Kasumi-1 (cell line): ENCODE measurements at regions not wholly inside any gene's neighbourhood (a gene's known extent, or its start where the extent isn't known, plus 50 kb on each side); places are given as distances from the start of the nearest gene placed in this dataset.

Source experiments
- DNase-seq, 2 experiments: peaks; one replicate each; lab custom pipeline; 2025; lab: John Stamatoyannopoulos, UW

DNA sequence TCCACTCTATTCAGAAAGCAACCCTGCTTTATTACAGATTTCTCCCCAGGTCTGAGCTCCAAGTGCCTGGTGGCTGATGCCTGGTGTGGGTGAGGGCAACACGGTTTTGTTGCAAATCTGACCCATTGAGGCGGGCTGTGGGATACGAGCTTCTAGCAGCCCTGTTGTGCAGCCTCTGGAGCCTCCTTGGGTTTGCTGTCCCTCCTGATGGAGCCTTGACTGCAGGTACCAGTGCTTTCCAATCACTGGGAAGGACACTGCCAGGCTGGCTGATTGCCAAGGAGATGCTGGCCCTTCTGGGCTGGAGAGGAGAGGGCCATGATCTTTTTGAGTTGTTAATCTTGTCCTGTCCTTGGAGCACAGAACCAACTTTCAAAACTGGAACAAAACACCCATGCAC, 151.0 kb upstream of the RGMA start:
- no peak for DNase-seq

DNA sequence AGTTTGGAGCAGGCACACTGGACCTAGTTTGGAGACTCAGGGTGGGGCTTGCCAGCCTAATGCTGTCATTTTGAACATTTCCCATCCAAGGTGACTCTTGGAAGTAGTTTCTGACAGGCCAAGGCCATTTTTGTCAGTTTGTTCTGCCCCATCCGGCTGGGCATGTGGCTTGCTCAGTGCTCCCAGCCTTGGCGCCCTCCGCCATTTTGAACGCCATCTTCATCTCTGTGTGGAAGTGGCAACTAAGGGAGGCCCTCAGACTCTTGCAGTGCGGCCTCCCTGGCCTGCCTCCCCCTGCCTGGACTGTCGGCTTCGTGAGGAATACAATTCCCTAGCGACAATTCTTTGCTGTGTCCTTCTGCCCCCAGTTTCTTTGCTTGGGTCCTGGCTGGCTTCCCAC, 150.6 kb upstream of the RGMA start:
- no peak for DNase-seq

DNA sequence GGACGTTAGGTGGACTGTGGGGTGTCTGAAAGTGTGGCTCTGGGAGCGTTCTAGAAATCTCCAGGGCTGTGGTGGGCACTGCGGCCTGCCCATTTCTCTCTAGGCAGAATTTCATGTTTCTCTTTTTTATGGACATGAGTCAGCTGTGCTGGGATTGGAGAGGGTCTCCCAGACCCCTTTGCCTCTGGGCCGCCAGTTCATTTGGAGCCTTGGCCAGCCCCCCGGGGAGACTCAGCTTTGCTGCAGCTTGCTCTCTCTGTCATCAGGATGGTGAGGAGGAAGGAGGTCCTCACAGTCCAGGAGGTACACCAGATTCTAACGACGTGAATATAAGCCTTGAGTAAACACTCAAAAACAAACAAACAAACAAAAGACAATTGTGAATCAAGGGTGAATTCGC, 149.6 kb upstream of the RGMA start:
- no peak for DNase-seq

DNA sequence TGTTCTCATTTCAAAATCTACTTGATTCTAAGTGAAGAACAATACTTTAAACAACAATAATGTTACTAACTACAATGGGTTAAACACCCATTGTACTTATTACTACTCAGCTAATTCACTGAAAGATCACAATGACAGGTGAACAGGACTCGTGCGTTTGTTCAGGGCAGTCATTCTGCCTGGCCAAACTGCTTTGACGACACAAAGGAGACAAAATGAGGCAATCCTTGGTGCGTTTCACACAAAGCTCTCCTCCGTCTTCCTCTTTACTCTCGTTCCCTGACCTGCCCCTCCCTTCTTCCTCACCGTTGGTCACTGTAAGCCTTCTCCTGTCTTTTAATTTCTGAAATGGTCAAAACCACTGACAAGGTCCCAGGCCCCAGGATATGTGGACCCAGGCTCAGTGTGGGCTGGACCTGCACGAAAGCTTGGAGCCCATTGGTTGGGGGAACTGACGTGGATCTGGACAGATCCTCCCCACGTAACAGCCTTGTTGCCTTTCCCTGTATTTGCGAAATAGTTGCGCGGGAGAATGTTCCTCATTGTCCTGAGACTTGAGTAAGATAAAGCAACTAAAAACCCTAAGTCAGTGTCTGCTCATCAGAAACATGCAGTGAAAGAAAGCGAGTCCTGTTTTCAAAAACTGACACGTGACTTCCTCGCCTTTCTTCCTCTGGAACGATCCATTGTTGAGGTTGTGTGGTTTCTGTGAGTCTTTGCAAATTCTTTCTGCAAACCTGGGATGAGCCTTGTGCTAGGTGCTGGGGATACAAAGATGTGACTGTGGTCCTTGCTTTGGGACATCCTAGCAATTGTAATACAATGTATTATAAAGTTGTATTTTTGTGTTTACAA, 147.1 kb upstream of the RGMA start:
- DNase-seq: no peak

DNA sequence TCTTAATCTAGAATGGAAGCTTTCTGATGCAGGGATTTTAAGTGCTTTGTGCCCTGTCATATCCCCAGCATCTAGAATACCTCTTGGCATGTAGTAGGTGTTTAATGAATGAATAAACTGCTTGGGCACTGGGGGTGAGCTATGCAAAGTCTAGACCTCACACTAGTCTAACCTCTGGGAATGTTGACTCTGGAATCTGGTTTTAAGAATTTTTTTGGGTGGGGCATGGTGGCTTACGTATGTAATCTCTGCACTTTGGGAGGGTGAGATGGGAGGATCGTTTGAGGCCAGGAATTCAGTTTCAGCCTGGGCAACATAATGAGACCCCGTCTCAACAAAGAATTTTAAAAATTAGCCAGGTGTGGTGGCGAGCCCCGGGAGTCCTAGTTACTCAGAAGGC, 146.3 kb upstream of the RGMA start:
- DNase-seq: no peak

DNA sequence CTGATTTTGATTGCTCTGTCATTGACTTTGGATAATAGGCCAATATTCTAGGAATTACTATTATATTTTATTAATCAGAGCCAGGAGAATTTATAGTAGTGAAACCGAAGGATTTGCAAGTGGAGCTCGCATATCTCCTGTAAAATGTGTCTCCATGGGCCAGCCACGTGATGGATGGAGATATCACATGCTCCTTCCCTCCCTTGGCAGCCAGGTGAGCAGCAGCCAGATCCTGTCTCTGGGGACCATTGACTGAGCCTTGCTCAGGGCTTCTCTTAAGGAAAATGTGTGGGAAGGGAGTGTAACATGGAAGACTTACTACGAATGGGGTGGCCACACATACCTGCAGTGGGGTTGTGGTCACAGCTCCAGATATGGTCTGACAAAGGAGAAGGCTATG, 144.7 kb upstream of the RGMA start:
- DNase-seq: no peak

DNA sequence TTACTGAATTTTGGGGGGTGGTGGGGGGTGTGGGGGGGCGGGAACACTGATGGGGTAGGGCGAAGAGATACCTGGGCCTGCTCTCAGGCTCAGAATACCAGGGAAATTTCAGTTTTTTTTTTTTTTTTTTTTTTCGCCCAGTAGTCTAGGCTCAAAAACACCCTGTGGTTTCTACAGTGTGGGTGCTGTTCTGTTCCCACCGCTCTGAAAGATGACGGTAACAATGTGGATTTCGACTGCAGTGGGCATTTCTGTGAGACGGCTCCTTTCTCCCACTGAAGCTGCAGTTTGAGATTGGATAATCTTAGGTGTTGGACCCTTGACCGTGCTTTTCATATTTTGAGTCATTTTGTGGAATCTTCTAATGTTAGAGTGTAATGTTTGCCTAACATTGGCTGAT, 143.8 kb upstream of the RGMA start:
- no peak for DNase-seq

DNA sequence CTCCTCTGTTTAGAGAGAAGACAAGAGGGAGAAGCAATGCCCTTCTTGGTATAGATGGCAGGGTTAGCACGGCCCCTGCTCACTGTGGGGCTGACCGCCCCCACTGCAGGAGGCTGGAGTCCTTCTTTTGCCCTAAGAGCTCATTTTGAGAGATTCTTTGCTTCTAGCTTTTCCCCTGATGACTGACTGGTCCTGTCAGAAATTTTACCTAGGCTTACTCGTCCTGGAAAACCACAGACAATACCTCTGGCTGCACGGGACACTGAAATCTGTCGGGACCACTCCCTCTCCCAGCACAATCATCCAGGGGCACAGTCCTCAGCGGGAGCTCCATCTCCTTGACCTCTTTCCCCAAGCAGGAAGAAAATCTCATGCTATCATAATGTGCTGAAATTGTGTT, 143.0 kb upstream of the RGMA start:
- no peak for DNase-seq

DNA sequence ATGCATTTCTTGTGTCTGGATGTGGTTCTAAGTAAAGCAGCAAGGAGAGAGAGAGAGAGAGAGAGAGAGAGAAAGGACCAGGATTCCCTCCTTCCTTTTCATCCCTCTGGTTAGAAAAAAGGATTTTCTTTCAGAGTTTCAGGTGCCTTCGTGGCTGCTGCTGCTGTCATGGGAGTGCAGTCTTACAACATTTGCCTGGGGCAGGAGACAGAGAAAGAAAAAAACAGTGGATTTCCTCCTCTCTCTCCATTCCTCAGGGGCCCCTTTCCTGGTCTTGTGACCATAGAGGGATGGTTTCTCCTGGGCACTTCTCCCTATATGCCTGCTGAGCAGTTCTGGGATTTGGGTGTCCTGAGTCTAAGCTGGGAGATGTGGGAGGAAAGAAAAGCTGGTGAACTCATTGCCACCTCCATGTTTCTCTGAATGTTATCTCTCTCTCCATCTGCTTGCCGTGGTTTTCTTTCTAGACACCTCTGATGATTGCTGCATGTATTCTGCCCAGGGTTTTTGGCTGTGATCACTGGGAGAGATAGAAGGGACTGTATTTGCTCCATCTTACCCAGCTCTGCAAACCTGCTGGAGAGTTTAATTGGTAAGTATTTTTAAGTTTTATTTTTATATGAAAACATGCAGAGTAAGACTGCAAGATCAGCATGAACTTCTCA, 142.4 kb upstream of the RGMA start:
- DNase-seq: no peak

DNA sequence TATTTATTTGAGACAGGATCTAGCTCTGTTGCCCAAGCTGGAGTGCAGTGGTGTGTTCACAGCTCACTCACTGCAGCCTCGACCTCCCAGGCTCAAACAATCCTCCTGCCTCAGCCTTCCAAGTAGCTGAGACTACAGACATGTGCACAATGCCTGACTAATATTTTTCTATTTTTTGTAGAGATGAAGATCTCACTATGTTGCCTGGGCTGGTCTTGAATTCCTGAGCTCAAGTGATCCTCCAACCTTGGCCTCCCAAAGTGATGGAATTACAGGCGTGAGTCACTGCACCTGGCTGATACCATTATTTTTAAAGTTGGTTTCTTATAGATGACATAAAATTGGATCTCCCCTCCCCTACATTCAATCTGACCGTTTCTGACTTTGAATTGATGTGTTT, 139.5 kb upstream of the RGMA start:
- DNase-seq: no peak

DNA sequence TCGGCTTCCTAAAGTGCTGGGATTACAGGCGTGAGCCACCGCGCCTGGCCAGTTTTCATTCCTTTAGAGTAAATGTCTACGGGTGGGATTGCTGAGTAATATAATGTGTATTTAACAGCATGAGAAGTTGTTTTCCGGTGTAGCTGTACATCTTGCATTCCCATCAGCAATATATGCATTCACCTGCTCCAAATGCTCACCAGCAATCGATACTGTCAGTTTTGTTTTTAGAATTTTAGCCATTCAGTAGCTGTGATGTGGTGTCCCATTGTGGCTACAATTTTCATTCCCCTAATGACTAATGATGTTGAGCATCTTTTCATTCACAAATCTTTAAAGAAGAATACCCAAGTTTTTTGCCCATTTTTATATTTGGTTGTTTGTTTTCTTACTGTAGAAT, 134.8 kb upstream of the RGMA start:
- DNase-seq: no peak

DNA sequence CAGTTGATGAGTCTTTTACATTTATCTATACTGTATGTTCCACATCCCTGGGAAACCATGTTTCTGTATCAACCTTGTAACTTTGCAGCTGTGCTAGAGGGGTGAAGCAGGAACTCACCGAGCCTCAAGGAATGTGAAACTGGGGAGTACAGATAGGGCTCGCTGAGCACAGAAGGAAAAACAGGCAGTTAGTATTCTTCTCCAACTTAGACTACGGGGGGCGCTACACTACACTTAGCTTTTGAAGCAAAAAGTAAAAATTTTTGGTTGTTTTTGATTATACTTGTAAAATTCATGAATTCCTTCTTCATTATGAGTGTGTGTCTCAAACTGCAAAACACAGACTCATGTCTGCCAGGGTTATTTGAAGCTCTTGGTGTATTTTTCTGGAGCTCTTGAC, 132.7 kb upstream of the RGMA start:
- DNase-seq: no peak

DNA sequence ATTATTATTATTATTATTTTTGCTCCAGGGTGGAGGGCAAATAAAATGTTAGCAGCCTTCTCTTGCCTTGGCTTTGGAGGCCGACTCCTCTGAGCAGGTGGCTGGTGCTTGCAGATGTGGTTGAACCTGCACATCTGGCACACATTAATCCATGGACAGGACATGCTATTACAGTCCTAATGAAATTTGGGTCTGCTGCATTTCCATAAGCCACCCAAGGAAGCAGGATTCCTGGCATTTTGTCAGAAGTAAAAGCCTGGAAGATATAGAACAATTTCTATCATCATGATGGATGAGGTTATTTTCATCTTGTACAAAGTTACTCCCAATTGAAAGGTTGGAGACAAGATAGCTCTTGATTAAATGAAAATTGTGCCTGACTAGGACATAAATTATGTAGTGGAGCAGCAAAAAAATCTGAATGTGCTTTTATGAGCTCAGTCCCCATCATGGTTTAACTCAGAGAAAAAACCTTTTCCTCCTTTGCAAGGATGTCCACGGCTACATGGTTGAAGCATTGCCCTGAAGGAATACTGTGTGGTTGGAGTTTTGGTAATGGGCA, 130.9 kb upstream of the RGMA start:
- DNase-seq: no peak

DNA sequence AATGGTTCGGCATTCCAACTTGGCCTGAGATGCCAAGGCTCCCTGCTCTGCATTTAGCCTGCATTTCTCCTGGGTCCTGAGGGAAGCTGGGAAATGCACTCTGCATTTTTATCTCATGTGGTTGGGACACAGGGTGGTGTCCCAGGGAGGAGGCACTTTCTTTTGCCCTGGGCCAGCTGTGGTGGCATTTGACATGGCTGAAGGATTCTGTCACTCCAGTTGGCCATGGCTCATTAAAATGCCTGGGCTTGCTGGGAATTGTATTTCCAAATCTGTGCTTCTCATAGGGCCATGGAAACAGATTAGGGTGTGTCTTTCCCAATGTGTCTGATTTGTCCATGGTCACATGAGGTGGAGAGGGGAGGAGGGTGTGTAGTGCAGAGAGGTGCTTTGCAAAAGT, 128.3 kb upstream of the RGMA start:
- no peak for DNase-seq

DNA sequence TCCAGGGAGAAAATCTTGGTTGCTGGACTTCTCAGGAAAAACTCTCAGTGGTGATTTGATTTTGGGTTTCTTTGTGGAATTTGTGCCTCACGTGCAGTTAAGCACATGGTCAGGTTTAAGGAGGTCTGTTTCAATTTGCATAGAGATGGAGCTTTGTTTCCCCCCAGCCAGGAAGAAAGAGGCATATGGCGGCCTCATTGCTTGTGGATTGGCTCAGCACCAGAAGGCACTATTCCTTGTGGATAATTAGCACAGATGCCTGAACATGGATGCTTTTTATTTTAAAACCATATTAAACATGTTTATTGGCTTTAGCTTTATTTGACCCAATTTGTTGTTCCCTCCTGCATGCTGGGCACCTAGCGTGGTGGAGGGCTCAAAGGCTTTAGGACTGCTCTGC, 125.1 kb upstream of the RGMA start:
- DNase-seq: no peak

DNA sequence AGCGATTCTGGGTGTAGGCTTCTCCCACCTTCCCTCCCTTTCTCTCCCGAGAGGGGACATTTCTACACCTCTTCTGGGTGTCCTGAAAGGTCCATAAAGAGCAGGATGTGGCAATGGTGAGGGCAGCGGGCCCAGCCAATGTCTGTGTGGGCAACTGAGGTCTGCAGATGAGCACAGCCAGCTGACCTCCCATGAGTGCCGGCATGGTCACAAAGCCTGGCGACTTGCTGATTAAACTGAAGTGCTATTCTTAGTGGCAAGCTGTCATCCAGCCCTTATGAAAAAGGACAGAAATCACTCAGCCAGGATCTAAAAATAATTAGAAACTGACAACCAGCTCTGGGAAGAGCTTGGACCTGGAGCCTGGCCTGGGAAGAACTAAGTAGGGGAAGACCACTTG, 124.3 kb upstream of the RGMA start:
- DNase-seq: no peak

DNA sequence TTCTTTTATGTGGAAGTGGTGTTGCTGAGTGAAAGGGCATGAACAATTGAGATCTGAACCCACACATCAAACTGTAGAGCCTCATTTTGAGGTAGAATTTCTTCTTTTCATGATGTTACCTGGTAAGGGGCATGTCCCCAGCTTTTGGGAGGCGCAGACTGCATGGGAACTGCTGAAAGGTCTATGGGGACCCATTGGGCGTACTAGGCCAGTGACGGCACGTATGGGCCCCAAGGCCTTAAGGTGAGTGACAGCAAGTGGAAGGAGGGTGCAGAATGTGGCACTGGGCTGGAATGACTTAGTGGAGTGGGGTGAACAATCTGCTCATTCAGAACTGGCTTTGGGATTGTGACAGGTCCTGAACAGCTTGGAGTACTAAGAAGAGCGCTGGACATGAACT, 123.6 kb upstream of the RGMA start:
- DNase-seq: no peak

DNA sequence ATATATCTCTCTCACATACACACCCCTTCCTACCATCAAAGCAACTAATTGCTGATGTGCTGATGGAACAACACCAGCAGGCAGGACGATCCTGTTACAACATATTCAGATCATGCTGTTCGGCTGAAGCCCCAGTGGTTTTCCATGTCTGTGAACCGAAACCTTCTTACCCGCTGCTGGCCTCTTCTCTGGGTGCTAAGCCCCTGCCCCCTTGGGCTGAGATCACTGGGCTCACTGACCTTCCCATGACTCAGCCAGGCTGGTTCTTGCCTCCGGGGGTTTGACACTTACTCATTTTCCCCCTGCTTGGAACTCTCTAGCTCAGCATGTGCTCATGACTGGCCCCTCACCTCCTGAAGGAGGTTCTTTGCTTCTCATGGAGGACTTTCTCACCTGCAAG, 122.0 kb upstream of the RGMA start:
- DNase-seq: no peak

DNA sequence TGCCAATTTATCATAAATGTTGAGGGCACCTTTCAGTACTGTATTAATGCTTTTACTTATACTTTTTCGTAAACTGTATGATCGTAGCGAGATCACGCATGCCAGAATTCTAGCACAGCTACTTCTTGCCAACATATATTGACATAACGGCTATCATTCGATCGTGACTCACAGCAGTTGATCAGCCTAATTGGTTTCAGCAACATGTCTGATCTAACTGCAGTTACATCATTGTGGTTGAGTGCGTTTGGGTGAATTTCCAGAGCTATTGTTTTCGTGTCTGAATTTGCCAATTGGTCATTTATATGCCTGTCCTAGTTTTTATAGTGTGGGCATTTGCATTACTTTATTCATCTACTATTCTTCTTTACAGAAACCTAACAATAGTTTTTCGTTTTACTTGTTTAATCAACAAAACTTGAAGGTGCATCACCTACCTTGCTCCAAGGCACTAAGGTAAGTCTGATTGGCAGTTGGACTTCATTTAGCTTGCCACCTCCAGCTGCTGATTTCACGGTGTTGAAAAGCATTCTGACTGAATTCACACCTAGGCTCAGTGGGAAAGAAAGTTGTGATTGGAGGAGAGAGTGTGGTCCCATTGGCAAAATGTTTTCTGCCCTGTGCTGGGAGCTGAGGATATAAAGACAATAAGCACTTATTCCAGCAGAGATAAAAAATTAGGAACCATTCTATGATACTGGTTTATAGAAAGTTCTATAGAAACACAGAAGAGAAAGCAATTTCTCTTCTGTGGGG, 120.9 kb upstream of the RGMA start:
- DNase-seq: no peak

DNA sequence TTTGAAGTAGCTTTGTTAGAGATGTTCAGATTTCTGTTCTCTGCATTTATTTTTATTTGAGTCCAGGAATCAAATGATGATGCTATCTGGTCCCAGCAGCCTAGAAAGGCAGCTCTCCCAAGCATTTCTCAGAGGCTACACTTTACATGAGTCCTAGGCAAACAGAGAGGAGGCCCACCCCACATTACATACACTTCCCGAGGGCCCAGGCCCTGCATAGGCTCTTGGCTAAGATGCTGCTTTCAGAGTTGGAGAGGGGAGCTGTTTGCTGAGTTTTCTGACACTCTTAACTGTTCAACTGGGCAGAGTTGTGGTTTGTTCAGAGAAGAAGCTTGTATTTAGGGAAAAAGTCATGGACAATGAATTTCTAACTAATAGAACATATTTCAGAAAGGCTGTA, 117.9 kb upstream of the RGMA start:
- no peak for DNase-seq

DNA sequence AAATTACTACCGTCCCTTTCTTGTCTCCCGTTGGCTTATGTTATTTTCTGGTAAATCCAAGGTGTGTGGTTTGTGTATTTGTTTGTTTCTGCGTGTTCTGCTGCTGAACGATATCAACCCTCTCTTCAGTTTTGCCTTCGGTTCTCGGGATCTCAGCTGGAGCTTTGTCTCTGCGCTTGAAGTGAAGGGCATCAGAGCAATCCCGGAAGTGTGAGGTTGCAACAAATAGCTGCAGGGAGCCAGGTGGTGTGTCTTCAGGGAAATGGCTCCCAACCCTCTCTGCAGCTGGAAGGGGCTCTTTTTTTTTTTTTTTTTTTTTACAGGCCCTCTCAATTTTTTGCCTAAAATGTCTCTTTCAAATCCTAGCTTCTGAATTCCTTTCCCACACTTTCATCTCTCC, 116.4 kb upstream of the RGMA start:
- no peak for DNase-seq

DNA sequence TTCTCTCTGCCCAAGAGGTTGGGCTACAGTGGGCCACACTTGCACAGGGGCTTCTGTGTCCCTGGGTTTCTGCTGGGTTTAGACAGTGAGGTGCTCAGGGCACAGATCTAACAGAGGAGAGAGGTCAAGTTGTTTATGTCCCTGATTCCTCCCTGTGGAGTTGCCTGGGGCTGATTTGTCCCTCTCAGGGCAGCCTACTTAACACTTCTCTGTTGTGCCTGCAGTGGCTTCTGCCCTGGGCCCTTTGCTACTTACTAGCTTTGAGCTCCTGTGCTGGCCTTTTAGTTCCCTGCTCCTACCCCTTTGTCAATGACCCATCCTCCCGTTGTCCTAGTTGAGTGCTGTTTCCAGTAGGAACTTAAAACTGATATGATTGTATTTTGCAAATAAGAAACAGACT, 114.0 kb upstream of the RGMA start:
- no peak for DNase-seq

DNA sequence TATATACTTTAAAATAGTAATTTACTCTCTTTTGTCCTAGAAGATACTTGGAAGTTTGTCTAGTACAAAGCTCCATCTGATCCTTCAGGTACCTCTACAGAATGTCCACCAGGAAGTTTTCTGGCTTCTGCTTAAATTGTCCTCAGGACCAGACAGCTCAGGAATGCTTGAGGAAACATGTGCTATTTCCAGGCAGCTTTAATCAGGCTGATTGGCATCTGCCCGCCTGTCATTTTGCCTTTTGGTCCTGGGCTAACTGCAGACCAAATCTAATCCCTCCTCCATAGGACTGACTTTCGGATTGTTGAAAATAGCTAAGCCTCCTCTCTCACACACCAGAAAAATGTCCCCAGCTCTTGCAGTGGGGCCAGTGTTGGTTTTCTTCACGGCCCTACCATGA, 113.4 kb upstream of the RGMA start:
- DNase-seq: no peak
